ENCODE measurements at regions not wholly inside any gene's neighbourhood (a gene's known extent, or its start where the extent isn't known, plus 50 kb on each side); places are given as distances from the start of the nearest gene placed in this dataset.
"Not testable (repeated sequence)": the region's sequence is repeated elsewhere in the genome, so short reads cannot be mapped to it uniquely, and the experiment has no call there.

DNA sequence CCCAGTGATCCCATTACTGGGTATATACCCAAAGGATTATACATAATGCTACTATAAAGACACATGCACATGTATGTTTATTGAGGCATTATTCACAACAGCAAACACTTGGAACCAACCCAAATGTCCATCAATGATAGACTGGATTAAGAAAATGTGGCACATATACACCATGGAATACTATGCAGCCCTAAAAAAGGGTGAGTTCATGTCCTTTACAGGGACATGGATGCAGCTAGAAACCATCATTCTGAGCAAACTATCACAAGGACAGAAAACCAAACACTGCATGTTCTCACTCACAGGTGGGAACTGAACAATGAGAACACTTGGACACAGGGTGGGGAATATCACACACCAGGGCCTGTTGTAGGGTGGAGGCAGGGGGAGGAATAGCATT lies 197.4 kb downstream of the ETAA1 start:
- TF ChIP-seq, protein P1, sequence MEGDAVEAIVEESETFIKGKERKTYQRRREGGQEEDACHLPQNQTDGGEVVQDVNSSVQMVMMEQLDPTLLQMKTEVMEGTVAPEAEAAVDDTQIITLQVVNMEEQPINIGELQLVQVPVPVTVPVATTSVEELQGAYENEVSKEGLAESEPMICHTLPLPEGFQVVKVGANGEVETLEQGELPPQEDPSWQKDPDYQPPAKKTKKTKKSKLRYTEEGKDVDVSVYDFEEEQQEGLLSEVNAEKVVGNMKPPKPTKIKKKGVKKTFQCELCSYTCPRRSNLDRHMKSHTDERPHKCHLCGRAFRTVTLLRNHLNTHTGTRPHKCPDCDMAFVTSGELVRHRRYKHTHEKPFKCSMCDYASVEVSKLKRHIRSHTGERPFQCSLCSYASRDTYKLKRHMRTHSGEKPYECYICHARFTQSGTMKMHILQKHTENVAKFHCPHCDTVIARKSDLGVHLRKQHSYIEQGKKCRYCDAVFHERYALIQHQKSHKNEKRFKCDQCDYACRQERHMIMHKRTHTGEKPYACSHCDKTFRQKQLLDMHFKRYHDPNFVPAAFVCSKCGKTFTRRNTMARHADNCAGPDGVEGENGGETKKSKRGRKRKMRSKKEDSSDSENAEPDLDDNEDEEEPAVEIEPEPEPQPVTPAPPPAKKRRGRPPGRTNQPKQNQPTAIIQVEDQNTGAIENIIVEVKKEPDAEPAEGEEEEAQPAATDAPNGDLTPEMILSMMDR (conservative IDR thresholded peaks at IDR 0.05; ENCODE audit: low read depth, low read length), result not testable (repeated sequence)
- TF ChIP-seq EZH2 (IDR thresholded peaks at IDR 0.05; ENCODE audit: borderline replicate concordance, low read depth, low read length, poor library complexity, severe bottlenecking), result not testable (repeated sequence)
